GM12874 (cell line): ENCODE measurements at regions not wholly inside any gene's neighbourhood (a gene's known extent, or its start where the extent isn't known, plus 50 kb on each side); places are given as distances from the start of the nearest gene placed in this dataset.

Experiments
- CTCF ChIP-seq: IDR thresholded peaks from 2 replicates; pipeline ENCODE4 v1.5.1; 2011; ENCODE audit warnings: low read depth, mild to moderate bottlenecking, control low read depth, low read length, moderate library complexity; ENCODE audit not compliant: insufficient read depth

- TF ChIP-seq CTCF = no peak
Observed at GRCh38 chr2:160700021-160700814, 206.6 kb upstream of the RBMS1 start.

- TF ChIP-seq CTCF = no peak
Observed at GRCh38 chr2:160701822-160702221, 208.2 kb upstream of the RBMS1 start.

GRCh38 chr2:160702754-160703153, 209.1 kb upstream of the RBMS1 start:
- TF ChIP-seq CTCF = no peak

GRCh38 chr2:160703648-160704585, 210.3 kb upstream of the RBMS1 start:
- TF ChIP-seq CTCF = no peak

GRCh38 chr2:160715428-160715827, 221.8 kb upstream of the RBMS1 start:
- no peak for TF ChIP-seq CTCF

- TF ChIP-seq CTCF = no peak
Observed at GRCh38 chr2:160719116-160719515, 225.5 kb upstream of the RBMS1 start.

- TF ChIP-seq CTCF = no peak
Observed at GRCh38 chr2:160720098-160720497, 226.5 kb upstream of the RBMS1 start.
